ENCODE measurements at regions not wholly inside any gene's neighbourhood (a gene's known extent, or its start where the extent isn't known, plus 50 kb on each side); places are given as distances from the start of the nearest gene placed in this dataset.

- TF ChIP-seq EZH2 (IDR thresholded peaks at IDR 0.05; ENCODE audit: borderline replicate concordance, low read length): no peak
- TF ChIP-seq CTCF (conservative IDR thresholded peaks at IDR 0.05 in 1 of 2, IDR thresholded peaks at IDR 0.05 in 1 of 2; ENCODE audit: extremely low read depth in 1 of 2, insufficient read depth in 1 of 2, low read depth in 1 of 2, low read length in 2 of 2): no peak
Measured at GRCh38 chr6:149197482-149197881, 120.0 kb upstream of the TAB2 start.
